ENCODE measurements at regions not wholly inside any gene's neighbourhood (a gene's known extent, or its start where the extent isn't known, plus 50 kb on each side); places are given as distances from the start of the nearest gene placed in this dataset.

- DNase-seq (ENCODE audit: low read depth in 2 of 2): no peak
- H3K4me2 ChIP-seq (ENCODE audit: extremely low read depth, insufficient read depth, low read length): no peak overlapping the region
- H3K36me3 ChIP-seq (ENCODE audit: control insufficient read depth, insufficient read depth, low read length): no peaks in the 10 kb centered on the region
- no peak overlapping the region for H2AFZ ChIP-seq (ENCODE audit: low read length)
- no peaks in the 10 kb centered on the region for H3K4me1 ChIP-seq (ENCODE audit: control insufficient read depth, extremely low read depth, insufficient read depth, low read length)
- H3K4me3 ChIP-seq (replicated peaks in 1 of 4; ENCODE audit: control extremely low read depth in 1 of 4, insufficient read depth in 1 of 4, low read depth in 3 of 4, low read length in 4 of 4): no peak overlapping the region
- no peaks in the 10 kb centered on the region for H3K79me2 ChIP-seq (ENCODE audit: control insufficient read depth, insufficient read depth, low read length)
- H4K20me1 ChIP-seq (ENCODE audit: control insufficient read depth, extremely low read depth, insufficient read depth, low read length): no peaks in the 10 kb centered on the region
- TF ChIP-seq, protein P1, sequence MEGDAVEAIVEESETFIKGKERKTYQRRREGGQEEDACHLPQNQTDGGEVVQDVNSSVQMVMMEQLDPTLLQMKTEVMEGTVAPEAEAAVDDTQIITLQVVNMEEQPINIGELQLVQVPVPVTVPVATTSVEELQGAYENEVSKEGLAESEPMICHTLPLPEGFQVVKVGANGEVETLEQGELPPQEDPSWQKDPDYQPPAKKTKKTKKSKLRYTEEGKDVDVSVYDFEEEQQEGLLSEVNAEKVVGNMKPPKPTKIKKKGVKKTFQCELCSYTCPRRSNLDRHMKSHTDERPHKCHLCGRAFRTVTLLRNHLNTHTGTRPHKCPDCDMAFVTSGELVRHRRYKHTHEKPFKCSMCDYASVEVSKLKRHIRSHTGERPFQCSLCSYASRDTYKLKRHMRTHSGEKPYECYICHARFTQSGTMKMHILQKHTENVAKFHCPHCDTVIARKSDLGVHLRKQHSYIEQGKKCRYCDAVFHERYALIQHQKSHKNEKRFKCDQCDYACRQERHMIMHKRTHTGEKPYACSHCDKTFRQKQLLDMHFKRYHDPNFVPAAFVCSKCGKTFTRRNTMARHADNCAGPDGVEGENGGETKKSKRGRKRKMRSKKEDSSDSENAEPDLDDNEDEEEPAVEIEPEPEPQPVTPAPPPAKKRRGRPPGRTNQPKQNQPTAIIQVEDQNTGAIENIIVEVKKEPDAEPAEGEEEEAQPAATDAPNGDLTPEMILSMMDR (conservative IDR thresholded peaks at IDR 0.05 in 1 of 2, IDR thresholded peaks at IDR 0.05 in 1 of 2; ENCODE audit: low read depth in 1 of 2, low read length in 2 of 2): no peak
- no peak for TF ChIP-seq EZH2 (IDR thresholded peaks at IDR 0.05; ENCODE audit: low read length, missing control alignments)
- H3K9me3 ChIP-seq (ENCODE audit: control insufficient read depth, insufficient read depth, low read depth, low read length): no peaks in the 10 kb centered on the region
- no peaks in the 10 kb centered on the region for H3K27me3 ChIP-seq (ENCODE audit: control insufficient read depth, insufficient read depth, low read length)
- H3K9ac ChIP-seq (ENCODE audit: insufficient read depth, low read length): no peak overlapping the region
- H3K27ac ChIP-seq (ENCODE audit: insufficient read depth, low read length): no peak overlapping the region
These were observed 227.6 kb downstream of the MFSD1 start for GRCh38 chr3:159029306-159030026.

DNA sequence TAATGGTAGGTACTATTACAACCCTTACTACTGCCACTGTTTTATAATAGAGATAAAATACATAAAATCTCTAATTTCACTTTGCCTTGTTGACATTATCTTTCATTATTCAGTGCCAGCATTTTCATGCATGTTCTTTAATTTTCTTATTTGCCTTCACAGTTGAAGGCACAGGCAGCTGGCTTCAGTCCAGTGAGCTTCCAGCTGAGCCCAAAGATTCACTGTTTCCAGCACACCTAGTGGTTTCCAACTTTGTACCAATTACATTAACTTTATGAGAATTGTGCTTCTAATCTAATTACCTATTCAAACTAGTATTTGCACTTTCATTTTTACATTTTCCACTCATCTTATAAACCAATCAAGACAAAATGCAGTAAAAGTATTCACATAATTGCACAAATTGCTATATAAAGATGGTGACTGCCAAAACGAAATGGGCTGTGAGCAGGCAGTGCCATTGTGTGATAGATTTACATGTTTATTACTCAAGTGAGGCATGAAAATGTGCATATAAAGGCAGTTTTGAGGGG, 228.3 kb downstream of the MFSD1 start:
- Histone ChIP-seq H3K27ac (ENCODE audit: insufficient read depth, low read length) (no peak overlapping the region), H3K79me2 (ENCODE audit: control insufficient read depth, insufficient read depth, low read length) (no peaks in the 10 kb centered on the region), H3K9me3 (ENCODE audit: control insufficient read depth, insufficient read depth, low read depth, low read length) (no peaks in the 10 kb centered on the region), H3K4me3 (replicated peaks in 1 of 4; ENCODE audit: control extremely low read depth in 1 of 4, insufficient read depth in 1 of 4, low read depth in 3 of 4, low read length in 4 of 4) (no peak overlapping the region), H4K20me1 (ENCODE audit: control insufficient read depth, extremely low read depth, insufficient read depth, low read length) (no peaks in the 10 kb centered on the region), H3K4me2 (ENCODE audit: extremely low read depth, insufficient read depth, low read length) (no peak overlapping the region), H3K9ac (ENCODE audit: insufficient read depth, low read length) (no peak overlapping the region), H3K27me3 (ENCODE audit: control insufficient read depth, insufficient read depth, low read length) (no peaks in the 10 kb centered on the region), H3K4me1 (ENCODE audit: control insufficient read depth, extremely low read depth, insufficient read depth, low read length) (no peaks in the 10 kb centered on the region), H3K36me3 (ENCODE audit: control insufficient read depth, insufficient read depth, low read length) (no peaks in the 10 kb centered on the region), H2AFZ (ENCODE audit: low read length) (no peak overlapping the region)
- no peak for DNase-seq (ENCODE audit: low read depth in 2 of 2)
- TF ChIP-seq, protein P1 (conservative IDR thresholded peaks at IDR 0.05 in 1 of 2, IDR thresholded peaks at IDR 0.05 in 1 of 2; ENCODE audit: low read depth in 1 of 2, low read length in 2 of 2): no peak
- no peak for TF ChIP-seq EZH2 (IDR thresholded peaks at IDR 0.05; ENCODE audit: low read length, missing control alignments)

- DNase-seq (ENCODE audit: low read depth in 2 of 2): no peak
- Histone ChIP-seq H3K9ac (ENCODE audit: insufficient read depth, low read length) (no peak overlapping the region), H4K20me1 (ENCODE audit: control insufficient read depth, extremely low read depth, insufficient read depth, low read length) (no peaks in the 10 kb centered on the region), H3K27ac (ENCODE audit: insufficient read depth, low read length) (no peak overlapping the region), H3K4me2 (ENCODE audit: extremely low read depth, insufficient read depth, low read length) (no peak overlapping the region), H3K4me3 (replicated peaks in 1 of 4; ENCODE audit: control extremely low read depth in 1 of 4, insufficient read depth in 1 of 4, low read depth in 3 of 4, low read length in 4 of 4) (no peak overlapping the region), H3K9me3 (ENCODE audit: control insufficient read depth, insufficient read depth, low read depth, low read length) (no peaks in the 10 kb centered on the region), H3K79me2 (ENCODE audit: control insufficient read depth, insufficient read depth, low read length) (no peaks in the 10 kb centered on the region), H3K36me3 (ENCODE audit: control insufficient read depth, insufficient read depth, low read length) (no peaks in the 10 kb centered on the region), H3K4me1 (ENCODE audit: control insufficient read depth, extremely low read depth, insufficient read depth, low read length) (no peaks in the 10 kb centered on the region), H2AFZ (ENCODE audit: low read length) (no peak overlapping the region), H3K27me3 (ENCODE audit: control insufficient read depth, insufficient read depth, low read length) (no peaks in the 10 kb centered on the region)
- no peak for TF ChIP-seq EZH2 (IDR thresholded peaks at IDR 0.05; ENCODE audit: low read length, missing control alignments)
- TF ChIP-seq, protein P1 (conservative IDR thresholded peaks at IDR 0.05 in 1 of 2, IDR thresholded peaks at IDR 0.05 in 1 of 2; ENCODE audit: low read depth in 1 of 2, low read length in 2 of 2): no peak
These were observed 229.2 kb downstream of the MFSD1 start for GRCh38 chr3:159030886-159031679.
